BJ (cell line): ENCODE measurements at regions not wholly inside any gene's neighbourhood (a gene's known extent, or its start where the extent isn't known, plus 50 kb on each side); places are given as distances from the start of the nearest gene placed in this dataset.

ENCODE experiments used
- CTCF ChIA-PET: fragments of 350-600 bp; formaldehyde crosslinking; extraction: SDS; loops from one replicate; lab custom pipeline; 2021; ENCODE audit warnings: antibody characterized with exemption, inconsistent platforms; lab: Yijun Ruan, JAX
- POLR2A ChIA-PET: fragments of 300-600 bp; sonication (Branson Sonifier 250); formaldehyde crosslinking; extraction: SDS; loops from one replicate; lab custom pipeline; 2021; ENCODE audit warnings: antibody characterized with exemption; lab: Charles Lee
- DNase-seq: peaks from one replicate; pipeline ENCODE4 v3.0.0-alpha.2; 2011; ENCODE audit warnings: low read depth
- H3K27me3 ChIP-seq: 2 replicates; pipeline ENCODE4 v1.6.0; 2011; ENCODE audit warnings: low read length; ENCODE audit not compliant: control insufficient read depth, insufficient read depth
- H3K36me3 ChIP-seq: 2 replicates; pipeline ENCODE4 v1.5.1; 2011; ENCODE audit warnings: low read length; ENCODE audit not compliant: control insufficient read depth, insufficient read depth
- H3K4me3 ChIP-seq: 2 replicates; pipeline ENCODE4 v1.5.1; 2011; ENCODE audit warnings: low read depth, mild to moderate bottlenecking, control low read depth, low read length
- TF ChIP-seq, protein P1 (sequence below): IDR thresholded peaks from 2 replicates; pipeline ENCODE4 v1.5.1; 2011; ENCODE audit warnings: low read depth, mild to moderate bottlenecking, control low read depth, inconsistent platforms, low read length, moderate library complexity; ENCODE audit not compliant: insufficient read depth

DNA sequence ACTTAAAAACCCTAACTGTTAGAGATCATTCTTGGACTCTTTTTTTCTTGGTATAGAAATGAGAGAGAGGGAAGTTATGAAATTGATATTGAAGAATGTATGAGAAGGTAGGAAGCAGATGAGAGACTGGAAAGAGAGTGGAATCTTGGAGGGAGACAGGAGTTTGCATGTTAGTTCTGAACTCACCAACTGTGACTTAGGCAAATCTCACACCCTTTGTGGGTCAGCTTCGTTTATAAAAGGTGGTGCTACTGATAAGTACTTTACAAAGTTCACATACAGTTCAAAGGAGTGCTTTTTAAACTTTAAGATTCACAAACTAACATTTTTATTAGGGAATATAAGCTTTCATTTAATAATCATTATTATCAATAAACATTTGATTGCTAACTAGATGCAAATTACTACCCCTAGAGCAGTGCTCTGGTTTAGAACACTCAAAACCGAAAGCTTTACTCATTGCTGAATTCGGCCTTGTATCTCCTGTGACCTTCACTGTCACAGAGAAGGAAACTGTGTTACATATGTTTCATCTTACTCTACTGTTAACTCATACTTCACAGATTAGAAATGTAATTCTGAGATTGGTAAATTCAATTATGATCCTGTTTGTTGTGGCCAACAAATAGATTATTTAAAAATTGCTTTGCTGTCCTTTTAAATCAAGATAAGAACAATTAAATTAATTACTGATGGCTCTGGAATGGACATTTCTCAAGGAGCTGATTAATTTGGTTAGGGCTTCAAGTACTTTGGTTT, 143.2 kb downstream of the RMI1 start:
- TF ChIP-seq, protein P1, sequence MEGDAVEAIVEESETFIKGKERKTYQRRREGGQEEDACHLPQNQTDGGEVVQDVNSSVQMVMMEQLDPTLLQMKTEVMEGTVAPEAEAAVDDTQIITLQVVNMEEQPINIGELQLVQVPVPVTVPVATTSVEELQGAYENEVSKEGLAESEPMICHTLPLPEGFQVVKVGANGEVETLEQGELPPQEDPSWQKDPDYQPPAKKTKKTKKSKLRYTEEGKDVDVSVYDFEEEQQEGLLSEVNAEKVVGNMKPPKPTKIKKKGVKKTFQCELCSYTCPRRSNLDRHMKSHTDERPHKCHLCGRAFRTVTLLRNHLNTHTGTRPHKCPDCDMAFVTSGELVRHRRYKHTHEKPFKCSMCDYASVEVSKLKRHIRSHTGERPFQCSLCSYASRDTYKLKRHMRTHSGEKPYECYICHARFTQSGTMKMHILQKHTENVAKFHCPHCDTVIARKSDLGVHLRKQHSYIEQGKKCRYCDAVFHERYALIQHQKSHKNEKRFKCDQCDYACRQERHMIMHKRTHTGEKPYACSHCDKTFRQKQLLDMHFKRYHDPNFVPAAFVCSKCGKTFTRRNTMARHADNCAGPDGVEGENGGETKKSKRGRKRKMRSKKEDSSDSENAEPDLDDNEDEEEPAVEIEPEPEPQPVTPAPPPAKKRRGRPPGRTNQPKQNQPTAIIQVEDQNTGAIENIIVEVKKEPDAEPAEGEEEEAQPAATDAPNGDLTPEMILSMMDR = no peak
- DNase-seq = no peak
- no peaks in the 10 kb centered on the region for H3K27me3 ChIP-seq
- no peaks in the 10 kb centered on the region for H3K36me3 ChIP-seq
- ChIA-PET POLR2A (no interaction called here), CTCF (interaction anchor here (1.8 kb wide), 1 partner anchor 12 kb away, joined by 4 read pairs; no protein-coding TSS in a partner anchor)
- no peak overlapping the region for H3K4me3 ChIP-seq

- TF ChIP-seq, protein P1 = no peak
- Histone ChIP-seq H3K36me3 (no peaks in the 10 kb centered on the region), H3K4me3 (no peak overlapping the region), H3K27me3 (no peaks in the 10 kb centered on the region)
- ChIA-PET POLR2A (no interaction called here), CTCF (interaction anchor here (1.8 kb wide), 1 partner anchor 10 kb away, joined by 4 read pairs; no protein-coding TSS in a partner anchor)
- no peak for DNase-seq
Observed at GRCh38 chr9:84125046-84125445, 144.4 kb downstream of the RMI1 start.

- POLR2A ChIA-PET = no interaction called here
- Histone ChIP-seq H3K27me3 (no peaks in the 10 kb centered on the region), H3K36me3 (no peaks in the 10 kb centered on the region), H3K4me3 (no peak overlapping the region)
- CTCF ChIA-PET = interaction anchor here (1.3 kb wide), 1 partner anchor 132 kb away, joined by 3 read pairs; no protein-coding TSS in a partner anchor
- no peak for DNase-seq
- TF ChIP-seq, protein P1 = no peak
Observed at GRCh38 chr9:84129529-84129928, 148.9 kb downstream of the RMI1 start.

GRCh38 chr9:84136119-84136868, 155.7 kb downstream of the RMI1 start:
- ChIA-PET POLR2A (no interaction called here), CTCF (interaction anchor here (1.0 to 1.6 kb wide), 4 partner anchors 10 to 125 kb away, joined by 3 to 5 read pairs (median 4); no protein-coding TSS in a partner anchor)
- TF ChIP-seq, protein P1 = no peak
- H3K27me3 ChIP-seq = peaks cover 3% of the 10 kb centered on the region
- no peak overlapping the region for H3K4me3 ChIP-seq
- DNase-seq = peak; percentile 73
- H3K36me3 ChIP-seq = no peaks in the 10 kb centered on the region

- peaks cover 3% of the 10 kb centered on the region for H3K27me3 ChIP-seq
Observed at GRCh38 chr9:84137968-84138367, 157.4 kb downstream of the RMI1 start.

More at GRCh38 chr9:84137968-84138367, 157.4 kb downstream of the RMI1 start:
- POLR2A ChIA-PET = no interaction called here
- CTCF ChIA-PET = interaction anchor here (1.4 kb wide), 1 partner anchor 9 kb away, joined by 5 read pairs; no protein-coding TSS in a partner anchor
- no peaks in the 10 kb centered on the region for H3K36me3 ChIP-seq
- TF ChIP-seq, protein P1 = no peak
- DNase-seq = no peak
- no peak overlapping the region for H3K4me3 ChIP-seq
